GM12892 (cell line): ENCODE measurements at regions not wholly inside any gene's neighbourhood (a gene's known extent, or its start where the extent isn't known, plus 50 kb on each side); places are given as distances from the start of the nearest gene placed in this dataset.
"Not testable (repeated sequence)": the region's sequence is repeated elsewhere in the genome, so short reads cannot be mapped to it uniquely, and the experiment has no call there.

Experiments
- DNase-seq: peaks from one replicate; pipeline ENCODE4 v3.0.0; 2011; ENCODE audit not compliant: insufficient read length
- FAIRE-seq: peaks from 2 replicates; lab custom pipeline; 2011; peaks lifted over from hg19 to GRCh38; lab: Jason Lieb, UNC
- POLR2A ChIP-seq: IDR thresholded peaks from 2 replicates; pipeline ENCODE4 v1.6.1; 2011; ENCODE audit warnings: low read depth, low read length, control low read depth
- POLR2AphosphoS5 ChIP-seq: IDR thresholded peaks from 2 replicates; pipeline ENCODE4 v1.6.1; 2011; ENCODE audit warnings: low read depth, low read length, control low read depth
- TAF1 ChIP-seq: IDR thresholded peaks from 2 replicates; pipeline ENCODE4 v1.6.1; 2011; ENCODE audit warnings: low read depth, mild to moderate bottlenecking, control low read depth, low read length, borderline replicate concordance

GRCh38 chr3:5332270-5332956 lies 144.9 kb downstream of the EDEM1 start:
- no peak for TF ChIP-seq TAF1
- TF ChIP-seq POLR2AphosphoS5: no peak
- no peak for TF ChIP-seq POLR2A
- FAIRE-seq (peak; percentile 61), DNase-seq (no peak)

GRCh38 chr3:5339967-5340535 lies 152.5 kb downstream of the EDEM1 start:
- FAIRE-seq (no peak), DNase-seq (no peak)
- TF ChIP-seq TAF1 (no peak), POLR2AphosphoS5 (no peak), POLR2A (no peak)

GRCh38 chr3:5341610-5342009 lies 154.1 kb downstream of the EDEM1 start:
- FAIRE-seq: no peak
- no peak for TF ChIP-seq POLR2AphosphoS5
- no peak for DNase-seq

DNA sequence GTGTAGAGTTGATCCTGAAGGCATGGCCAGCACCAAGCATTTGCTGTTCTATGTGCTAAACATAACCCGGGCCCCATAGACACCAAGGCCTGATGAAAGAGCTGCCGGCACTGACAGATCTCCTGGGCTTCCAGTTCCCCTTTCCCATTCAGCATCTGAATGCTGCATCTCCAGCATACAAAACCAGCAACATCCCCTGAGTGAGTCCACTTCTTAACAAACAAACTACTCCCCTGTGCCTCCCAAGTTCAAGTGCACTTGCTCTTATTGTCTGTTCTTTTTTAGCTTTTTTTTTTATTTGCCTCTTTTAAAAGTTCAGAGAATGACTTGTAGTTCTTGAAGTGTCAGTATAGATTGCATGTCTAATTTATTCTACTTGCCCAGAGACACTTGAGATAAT lies 156.0 kb downstream of the EDEM1 start:
- FAIRE-seq (no peak), DNase-seq (no peak)
- TF ChIP-seq TAF1 (no peak), POLR2AphosphoS5 (no peak), POLR2A (no peak)

- no peak for TF ChIP-seq TAF1
- no peak for TF ChIP-seq POLR2AphosphoS5
- TF ChIP-seq POLR2A: no peak
- FAIRE-seq: no peak
- no peak for DNase-seq
Observed at GRCh38 chr3:5344707-5345106, 157.2 kb downstream of the EDEM1 start.

GRCh38 chr3:5347486-5347885 lies 160.0 kb downstream of the EDEM1 start:
- TF ChIP-seq TAF1 (no peak), POLR2AphosphoS5 (no peak), POLR2A (no peak)
- DNase-seq (no peak), FAIRE-seq (no peak)

GRCh38 chr3:5348229-5348902 lies 160.9 kb downstream of the EDEM1 start:
- DNase-seq: no peak
- TF ChIP-seq POLR2A (no peak), POLR2AphosphoS5 (no peak), TAF1 (no peak)
- FAIRE-seq: no peak

GRCh38 chr3:5349343-5349742 lies 161.8 kb downstream of the EDEM1 start:
- TF ChIP-seq TAF1: no peak
- TF ChIP-seq POLR2AphosphoS5: no peak
- no peak for TF ChIP-seq POLR2A
- no peak for FAIRE-seq
- DNase-seq: no peak

- DNase-seq (no peak), FAIRE-seq (no peak)
- TF ChIP-seq POLR2A: no peak
- no peak for TF ChIP-seq POLR2AphosphoS5
- no peak for TF ChIP-seq TAF1
Observed at GRCh38 chr3:5357089-5357488, 169.6 kb downstream of the EDEM1 start.

GRCh38 chr3:5358911-5359310 lies 171.4 kb downstream of the EDEM1 start:
- FAIRE-seq (no peak), DNase-seq (no peak)
- no peak for TF ChIP-seq TAF1
- no peak for TF ChIP-seq POLR2AphosphoS5
- TF ChIP-seq POLR2A: no peak

DNA sequence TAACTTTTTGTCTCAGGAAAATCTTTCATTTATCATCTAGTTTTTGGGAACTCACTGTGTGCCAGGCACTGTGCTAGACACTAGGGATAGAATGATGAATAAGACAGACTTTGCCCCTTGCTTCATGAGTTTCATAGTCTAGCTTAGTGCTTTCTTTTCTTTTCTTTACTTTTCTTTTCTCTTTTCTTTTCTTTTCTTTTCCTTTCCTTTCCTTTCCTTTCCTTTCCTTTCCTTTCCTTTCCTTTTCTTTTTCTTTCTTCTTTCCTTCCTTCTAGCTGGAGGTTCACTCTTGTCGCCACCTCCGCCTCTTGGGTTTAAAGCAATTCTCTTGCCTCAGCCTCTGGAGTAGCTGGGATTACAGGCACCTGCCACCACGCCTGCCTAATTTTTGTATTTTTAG lies 172.9 kb downstream of the EDEM1 start:
- no peak for DNase-seq
- TF ChIP-seq TAF1 (no peak), POLR2AphosphoS5 (no peak), POLR2A (no peak)
- FAIRE-seq: no peak

- TF ChIP-seq POLR2AphosphoS5 (no peak), TAF1 (no peak), POLR2A (no peak)
- FAIRE-seq (no peak), DNase-seq (no peak)
Observed at GRCh38 chr3:5366746-5367145, 179.2 kb downstream of the EDEM1 start.

GRCh38 chr3:5371555-5371954 lies 184.0 kb downstream of the EDEM1 start:
- not testable (repeated sequence) for DNase-seq, FAIRE-seq
